Uterus (tissue), 2 donors: ENCODE measurements at regions not wholly inside any gene's neighbourhood (a gene's known extent, or its start where the extent isn't known, plus 50 kb on each side); places are given as distances from the start of the nearest gene placed in this dataset.

Experiments used
- CTCF ChIP-seq, 4 experiments: fragments of 200-600 bp in 2 of 4; fragments of 450-650 bp in 2 of 4; sonication (generic) in 2 of 4; IDR thresholded peaks; one replicate each; pipeline ENCODE4 v1.5.1; 2016 to 2019; ENCODE audit warnings: antibody characterized with exemption in 4 of 4, mild to moderate bottlenecking in 2 of 4, moderate library complexity in 1 of 4
- POLR2A ChIP-seq, 2 donors: fragments of 450-650 bp; IDR thresholded peaks; one replicate each; pipeline ENCODE4 v1.6.1; 2016; ENCODE audit warnings: antibody characterized with exemption in 2 of 2, mild to moderate bottlenecking in 1 of 2, moderate library complexity in 1 of 2

GRCh38 chr16:79797486-79797885 is 196.9 kb upstream of the MAF start:
- TF ChIP-seq CTCF (IDR thresholded peaks at IDR 0.05) (no peak), POLR2A (IDR thresholded peaks at IDR 0.05) (no peak)
